Right ventricle myocardium superior (tissue), 1 donor: ENCODE measurements at regions not wholly inside any gene's neighbourhood (a gene's known extent, or its start where the extent isn't known, plus 50 kb on each side); places are given as distances from the start of the nearest gene placed in this dataset.

ENCODE experiments used
- ATAC-seq: fragments of 200-7000 bp; cut with Tn5 transposase; one replicate; pipeline ENCODE4 v1.9.1; 2020; ENCODE audit warnings: mild to moderate bottlenecking; ENCODE audit not compliant: poor library complexity
- DNase-seq: peaks from one replicate; pipeline ENCODE4 v3.0.0-alpha.2; 2020
- intact Hi-C: fragments of 100-400 bp; cut with DNase I; formaldehyde crosslinking; loops from one replicate; pipeline ENCODE4 v1.11.2; 2022
- donor health status: DM: no; HTN: yes; CAD: no; lungs with severe emphysema.

DNA sequence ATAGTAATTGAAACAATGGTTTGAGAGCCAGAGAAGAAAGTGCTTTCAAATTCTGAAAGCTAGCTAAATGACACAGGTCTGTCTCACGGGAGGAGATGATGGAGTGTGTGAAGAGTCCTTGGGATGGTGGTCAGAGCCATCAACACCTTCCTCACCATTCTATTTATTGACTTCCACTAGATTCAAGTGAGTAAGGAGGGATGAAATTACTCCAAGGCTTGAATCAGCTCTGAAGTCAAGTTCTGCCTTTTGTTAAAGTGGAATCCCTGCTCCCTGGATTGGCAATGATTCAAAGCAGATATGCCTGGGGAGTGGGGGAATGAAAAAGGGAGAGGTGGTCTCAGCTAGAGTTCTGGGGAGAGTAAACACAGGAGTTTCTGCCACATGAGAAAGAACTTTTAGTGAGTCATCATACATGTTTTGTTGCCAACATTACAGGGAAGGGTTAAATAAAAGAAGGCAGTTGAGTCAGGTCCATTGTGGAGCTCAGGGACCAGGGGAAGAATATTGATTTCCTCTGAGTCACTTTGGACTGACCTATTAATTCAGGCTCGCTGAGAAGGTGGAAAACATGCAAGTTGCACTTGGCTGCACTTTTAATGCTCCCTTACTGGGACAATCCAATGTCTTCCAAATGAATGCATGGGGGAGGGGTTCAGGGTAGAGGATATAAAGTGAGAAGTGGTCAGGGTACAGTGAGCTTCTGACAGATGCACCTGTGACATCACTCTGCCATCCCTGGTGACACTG is 142.7 kb downstream of the TBX5 start:
- no peak for ATAC-seq
- intact Hi-C loops: no loop called here
- no peak for DNase-seq

DNA sequence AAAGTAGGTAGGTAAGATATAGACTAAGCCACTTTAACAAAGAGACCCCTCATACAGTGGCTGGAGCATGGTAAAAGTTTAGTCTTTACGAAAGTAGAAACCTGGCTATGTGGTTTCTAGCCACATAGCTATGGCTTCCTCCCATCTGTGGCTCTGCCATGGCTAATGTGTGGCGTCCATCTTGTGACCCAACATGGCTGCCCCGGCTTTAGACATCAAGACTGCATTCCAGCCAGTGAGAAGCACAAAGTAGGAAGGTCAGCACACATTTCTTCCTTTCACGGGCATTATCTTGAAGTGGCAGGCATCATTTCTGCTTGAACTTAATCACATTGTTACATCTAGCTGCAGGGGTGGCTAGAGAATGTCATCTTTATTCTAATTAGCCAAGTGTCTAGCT is 148.3 kb downstream of the TBX5 start:
- no peak for ATAC-seq
- no peak for DNase-seq
- intact Hi-C loops: no loop called here

DNA sequence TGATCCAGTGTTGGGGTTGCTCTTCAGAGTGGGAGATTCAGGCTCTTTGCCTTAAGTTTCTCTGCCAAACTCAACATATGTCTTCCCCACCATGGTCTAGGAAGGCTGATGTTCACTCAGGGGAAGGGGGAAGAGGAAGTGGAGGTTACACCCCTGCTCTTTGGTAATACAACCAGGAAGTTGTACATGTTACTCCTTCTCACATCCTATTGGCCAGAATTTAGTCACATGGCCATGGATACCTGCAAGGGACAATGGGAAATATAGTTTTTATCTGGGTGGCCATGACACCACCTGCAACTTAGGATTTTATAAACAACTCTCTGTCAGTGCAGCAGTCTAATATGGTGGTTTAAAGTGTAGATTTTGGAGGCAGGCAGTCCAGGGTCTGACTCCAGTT is 150.9 kb downstream of the TBX5 start:
- no peak for DNase-seq
- ATAC-seq: no peak
- intact Hi-C loops: no loop called here

DNA sequence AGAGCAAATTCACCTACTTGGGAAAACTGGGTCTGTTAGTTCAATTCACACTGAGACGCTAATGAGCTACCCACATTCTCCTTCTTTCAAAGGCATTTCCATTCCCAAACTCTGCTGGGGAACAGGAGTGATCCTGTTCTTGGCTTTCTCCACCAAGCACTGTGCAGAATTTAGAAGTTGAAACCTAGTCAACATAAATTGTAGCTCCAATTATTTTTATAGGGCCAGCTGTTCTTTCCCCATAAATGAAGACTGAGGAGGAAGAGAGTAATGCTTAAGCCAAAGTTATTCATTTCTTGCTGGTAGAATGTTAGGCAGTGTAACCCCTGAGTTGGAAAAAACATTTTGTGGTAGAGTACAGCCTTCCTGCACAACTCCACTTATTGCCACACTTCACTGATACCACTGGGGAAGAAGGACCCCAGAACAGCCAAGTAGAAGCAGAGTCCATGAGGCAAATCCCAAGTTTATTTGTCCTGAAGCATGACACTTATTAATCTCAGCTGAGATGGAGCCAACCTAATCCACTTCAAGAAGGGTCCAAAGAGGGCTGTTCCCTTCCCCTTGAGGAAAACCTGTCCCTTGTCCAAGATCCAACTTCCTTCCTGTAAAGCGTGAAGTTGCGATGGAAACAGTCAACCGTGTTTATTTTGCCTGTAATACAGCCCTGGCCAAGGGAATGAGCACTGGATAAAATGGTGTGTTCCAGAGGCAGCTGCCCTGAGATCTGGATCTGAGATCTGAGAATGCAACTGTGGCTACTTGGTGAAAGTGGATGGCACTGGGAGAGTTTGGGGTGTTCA is 151.8 kb downstream of the TBX5 start:
- intact Hi-C loops: no loop called here
- no peak for DNase-seq
- no peak for ATAC-seq

DNA sequence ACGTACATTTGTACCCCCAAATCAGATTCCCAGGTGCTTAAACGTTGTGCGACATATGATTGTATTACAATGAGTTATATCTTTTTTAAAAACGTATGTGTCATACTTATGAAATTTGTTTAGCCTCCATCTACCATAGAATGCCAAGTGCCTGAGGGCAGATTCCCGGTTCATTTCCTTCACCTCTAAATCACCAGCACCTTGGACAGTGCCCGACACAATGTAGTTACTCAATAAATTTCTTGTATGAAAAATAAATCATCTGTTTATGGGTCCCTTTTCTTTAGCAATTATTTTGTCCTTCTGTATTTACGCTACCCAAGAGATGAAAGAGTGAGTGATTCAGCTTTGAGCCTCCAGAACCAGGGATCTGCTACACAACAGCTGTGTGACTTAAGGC is 157.4 kb downstream of the TBX5 start:
- intact Hi-C loops: loop anchor here (10.0 kb wide), 1 partner anchor 256 kb away; no protein-coding TSS in a partner anchor
- DNase-seq (no peak), ATAC-seq (no peak)

DNA sequence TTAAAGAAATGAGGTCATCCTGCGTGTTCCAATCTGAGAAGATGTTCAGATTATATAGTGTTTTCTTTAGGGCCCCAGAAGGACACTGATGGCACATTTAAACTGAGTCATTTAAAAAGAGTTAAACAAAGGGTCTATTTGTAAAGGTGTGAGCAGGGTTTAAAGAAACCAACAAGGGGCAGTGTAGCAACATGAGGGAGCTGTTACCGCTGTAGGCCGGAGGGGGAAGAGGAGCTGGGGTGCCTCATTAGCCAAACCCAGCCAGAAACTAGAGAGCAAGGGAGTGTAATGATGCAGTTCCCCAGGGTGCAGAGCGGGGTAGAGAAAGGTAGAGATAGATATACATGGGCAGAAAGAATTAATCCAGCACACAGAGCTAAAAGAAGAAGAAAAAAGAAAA is 160.4 kb downstream of the TBX5 start:
- peak; percentile 77 for ATAC-seq
- no peak for DNase-seq
- intact Hi-C loops: loop anchor here (10.0 kb wide), 1 partner anchor 259 kb away; no protein-coding TSS in a partner anchor

DNA sequence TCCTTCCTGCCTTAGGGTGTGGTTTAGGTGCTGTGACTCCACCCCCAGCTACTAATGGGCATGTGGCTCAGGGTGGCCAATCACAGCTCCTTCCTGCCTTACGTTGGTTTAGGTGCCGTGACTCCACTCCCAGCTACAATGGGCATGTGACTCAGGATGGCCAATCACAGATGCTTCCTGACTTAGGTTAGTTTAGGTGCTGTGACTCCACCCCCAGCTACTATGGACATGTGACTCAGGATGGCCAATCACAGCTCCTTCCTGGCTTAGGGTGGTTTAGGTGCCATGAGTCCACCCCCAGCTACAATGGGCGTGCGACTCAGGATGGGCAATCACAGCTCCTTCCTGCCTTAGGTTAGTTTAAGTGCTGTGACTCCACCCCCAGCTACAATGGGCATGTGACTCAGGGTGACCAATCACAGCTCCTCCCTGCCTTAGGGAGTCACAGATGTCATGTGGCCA is 163.9 kb downstream of the TBX5 start:
- intact Hi-C loops: loop anchor here (10.0 kb wide), 1 partner anchor 263 kb away; no protein-coding TSS in a partner anchor
- ATAC-seq: no peak
- no peak for DNase-seq

DNA sequence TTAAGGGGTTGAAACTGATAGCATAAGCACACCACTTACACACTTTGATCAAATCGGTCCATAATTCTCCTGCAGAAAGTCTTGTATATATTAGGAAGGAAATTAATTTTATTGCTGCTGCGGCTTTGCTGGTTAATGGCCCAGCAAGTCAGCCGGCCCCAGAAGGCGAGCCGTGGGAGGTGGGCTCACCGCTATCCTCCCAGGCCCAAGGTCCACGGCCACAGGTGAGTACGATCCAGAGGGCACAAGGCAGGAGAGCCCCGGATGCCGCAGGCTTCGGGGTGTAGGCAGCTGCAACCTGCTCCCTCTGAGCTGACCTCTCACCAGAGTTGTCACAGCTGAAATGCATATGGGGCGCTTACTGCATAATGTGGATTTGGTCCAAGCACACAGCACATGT is 165.7 kb downstream of the TBX5 start:
- intact Hi-C loops: loop anchor here (10.0 kb wide), 1 partner anchor 265 kb away; no protein-coding TSS in a partner anchor

DNA sequence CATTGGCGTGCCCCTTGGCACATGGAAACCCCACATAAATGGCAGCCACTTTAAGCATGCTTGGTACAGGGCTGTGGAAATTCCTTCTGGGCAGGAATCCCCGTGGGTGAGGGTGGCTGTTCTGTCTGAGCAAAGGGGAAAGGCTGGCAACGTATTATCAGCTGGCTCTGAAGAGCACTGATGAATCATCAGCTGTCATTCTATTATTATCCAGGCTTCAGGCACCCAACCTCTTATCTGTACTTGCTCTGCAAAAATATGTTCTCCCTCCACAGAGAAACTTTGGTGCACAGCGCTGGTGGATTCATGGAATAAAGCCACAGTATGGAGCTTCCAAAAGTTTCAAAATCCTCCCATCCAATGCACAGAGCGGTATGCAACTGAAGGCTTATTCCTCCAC is 167.1 kb downstream of the TBX5 start:
- intact Hi-C loops: no loop called here
- DNase-seq: peak; percentile 60

More for the DNA sequence above, 165.7 kb downstream of the TBX5 start:
- no peak for DNase-seq
- ATAC-seq: no peak

DNA sequence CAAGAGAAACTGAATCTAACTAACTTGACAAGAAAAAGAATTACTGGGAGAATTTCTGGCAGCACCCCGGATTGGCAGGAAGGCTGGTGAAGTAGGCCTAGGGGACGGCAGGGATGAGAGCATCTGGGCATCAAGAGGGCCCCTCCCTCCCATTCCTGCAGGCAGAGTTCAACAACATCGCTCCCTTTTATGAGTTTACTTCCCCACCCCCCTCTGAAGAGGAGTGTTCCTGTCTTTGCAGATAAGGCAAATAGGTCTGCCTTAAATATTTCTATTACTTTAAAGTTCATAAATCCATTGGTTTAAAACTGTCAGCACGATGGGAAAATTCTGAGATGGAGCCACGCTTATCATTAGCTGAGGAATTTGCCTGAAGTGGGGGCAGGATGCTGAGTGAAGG is 168.7 kb downstream of the TBX5 start:
- no peak for ATAC-seq

More for the DNA sequence above, 167.1 kb downstream of the TBX5 start:
- peak; percentile 95 for ATAC-seq

DNA sequence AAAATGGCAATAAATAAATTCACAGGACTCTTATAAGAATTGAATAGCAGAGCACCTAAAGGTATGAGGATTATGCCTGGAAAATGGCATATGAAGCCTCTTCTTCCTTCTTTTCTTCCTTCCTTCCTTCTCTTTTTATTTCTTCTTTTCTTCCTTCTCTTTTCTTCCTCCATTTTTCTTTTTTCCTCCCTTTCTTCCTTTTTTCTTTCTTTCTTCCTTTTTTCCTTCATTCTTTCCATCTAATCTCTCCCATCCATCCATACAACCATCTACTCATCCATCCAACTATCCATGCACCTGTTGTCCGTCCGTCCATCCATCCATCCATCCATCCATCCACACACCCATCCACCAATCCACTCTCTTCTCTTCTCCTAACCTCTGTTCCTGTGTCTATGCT is 173.8 kb downstream of the TBX5 start:
- intact Hi-C loops: no loop called here
- DNase-seq (no peak), ATAC-seq (no peak)

More for the DNA sequence above, 168.7 kb downstream of the TBX5 start:
- intact Hi-C loops: no loop called here
- no peak for DNase-seq

DNA sequence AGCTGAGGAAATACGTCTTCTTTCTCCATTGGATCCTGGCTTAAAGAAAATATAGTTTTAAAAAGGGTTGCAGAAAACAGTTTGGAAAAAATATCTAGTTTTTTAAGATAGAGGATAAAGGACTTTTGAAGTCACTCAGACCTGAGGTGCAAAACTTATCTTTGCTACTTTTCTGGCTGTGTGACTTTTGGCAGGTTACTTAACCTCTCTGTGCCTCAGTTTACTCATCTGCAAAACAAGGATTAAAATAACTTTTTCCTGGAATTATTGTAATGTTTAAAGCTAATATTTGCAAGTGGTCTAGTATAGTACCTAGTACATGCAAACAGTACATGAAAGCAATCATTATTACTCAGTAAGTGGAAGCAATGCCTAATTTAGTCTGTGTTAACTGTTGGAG is 176.8 kb downstream of the TBX5 start:
- no peak for ATAC-seq
- intact Hi-C loops: no loop called here
- DNase-seq: no peak

DNA sequence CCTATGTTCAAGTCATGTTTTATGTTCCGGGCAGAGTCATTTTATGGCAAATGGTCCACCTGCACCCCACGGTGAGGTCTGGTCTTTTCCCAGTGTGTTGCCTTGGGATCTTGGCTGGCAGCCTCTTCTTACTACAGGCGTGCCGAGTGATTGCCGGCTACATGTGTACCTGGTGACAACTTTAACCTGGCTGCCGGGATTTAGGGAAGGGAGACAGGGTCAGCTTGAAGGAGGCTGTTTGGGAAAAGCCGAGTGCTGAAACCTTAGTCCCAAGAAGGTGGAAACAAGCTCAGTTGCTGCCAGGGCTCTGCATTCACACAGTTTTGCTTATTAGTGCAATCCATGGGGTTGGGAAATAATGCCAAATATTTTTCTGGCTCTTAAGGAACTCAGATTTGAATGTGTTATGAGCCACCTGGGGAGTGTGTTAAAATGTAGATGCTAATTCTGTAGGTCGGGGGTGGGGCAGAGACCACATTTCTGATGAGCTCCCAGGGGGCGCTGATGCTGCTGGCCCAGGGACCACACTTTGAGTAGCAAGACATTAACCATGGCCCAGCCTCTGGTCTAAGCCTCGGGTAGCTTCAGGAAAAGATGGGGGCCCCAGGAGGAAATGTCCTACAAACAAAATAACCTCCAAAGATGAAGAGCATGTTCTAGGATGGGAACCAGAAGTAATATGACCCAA is 179.6 kb downstream of the TBX5 start:
- DNase-seq: no peak
- ATAC-seq: peak; percentile 36
- intact Hi-C loops: no loop called here

DNA sequence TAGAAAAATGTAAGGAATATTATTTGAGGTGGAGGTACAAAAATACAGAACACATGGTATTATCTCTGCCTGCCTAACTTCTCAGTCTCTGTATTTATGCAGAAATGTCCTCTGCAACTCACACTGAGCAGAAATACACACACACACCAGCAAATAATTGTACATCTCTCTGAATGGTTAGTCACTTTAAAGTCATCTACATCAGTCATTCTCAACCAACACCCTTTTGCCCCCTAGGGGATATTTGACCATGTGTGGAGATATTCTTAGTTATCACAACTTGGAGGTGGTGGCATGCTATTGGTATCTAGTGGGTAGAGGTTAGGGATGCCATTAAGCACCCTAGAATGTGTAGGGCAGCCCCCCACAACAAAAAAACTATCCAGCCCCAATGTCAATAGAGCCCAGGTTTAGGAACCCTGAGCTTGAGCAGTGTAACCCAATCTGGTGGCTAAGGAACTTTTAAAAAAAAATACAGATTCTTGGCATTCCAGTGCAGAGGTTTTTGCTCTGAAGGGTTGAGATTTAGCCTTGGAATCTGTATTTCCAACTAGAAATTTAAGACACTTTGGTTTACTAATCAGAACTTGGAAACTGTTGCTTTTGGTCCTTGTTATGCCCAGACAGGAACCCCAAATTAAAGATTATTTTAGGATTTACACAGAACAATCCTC is 183.8 kb downstream of the TBX5 start:
- intact Hi-C loops: no loop called here
- DNase-seq (no peak), ATAC-seq (no peak)

DNA sequence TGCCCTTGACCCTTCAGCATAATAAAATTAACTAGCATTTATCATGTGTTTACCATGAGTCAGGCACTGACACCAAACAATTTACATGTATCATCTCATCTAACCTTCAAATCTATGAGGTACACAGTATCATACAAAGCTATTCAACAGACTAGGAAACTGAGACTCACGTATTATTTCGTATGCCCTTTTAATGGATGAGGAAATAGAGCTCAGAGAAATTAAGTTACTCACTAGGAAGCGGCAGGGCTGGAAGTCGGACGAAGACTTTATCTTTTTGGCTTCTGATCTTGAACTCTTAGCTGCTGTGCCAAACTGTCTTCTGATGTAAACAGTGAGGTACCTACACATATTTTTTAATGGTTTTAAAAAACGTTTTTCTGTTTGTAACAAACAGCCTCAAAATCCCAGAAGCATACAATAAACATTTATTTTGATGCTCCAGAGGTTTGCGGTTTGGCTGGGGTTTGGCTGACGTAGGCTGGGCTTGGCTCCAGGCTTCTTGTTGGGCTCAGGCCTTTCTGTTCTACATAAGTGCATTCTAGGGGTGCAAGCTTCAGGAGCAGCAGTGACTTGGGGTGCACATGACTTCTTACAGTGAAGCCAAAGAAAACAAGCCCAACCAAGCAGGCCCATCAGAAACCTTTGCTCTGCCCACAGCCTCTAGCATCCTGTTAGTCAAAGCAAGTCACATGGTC is 184.7 kb downstream of the TBX5 start:
- intact Hi-C loops: no loop called here
- ATAC-seq (peak; percentile 65), DNase-seq (peak; percentile 79)

DNA sequence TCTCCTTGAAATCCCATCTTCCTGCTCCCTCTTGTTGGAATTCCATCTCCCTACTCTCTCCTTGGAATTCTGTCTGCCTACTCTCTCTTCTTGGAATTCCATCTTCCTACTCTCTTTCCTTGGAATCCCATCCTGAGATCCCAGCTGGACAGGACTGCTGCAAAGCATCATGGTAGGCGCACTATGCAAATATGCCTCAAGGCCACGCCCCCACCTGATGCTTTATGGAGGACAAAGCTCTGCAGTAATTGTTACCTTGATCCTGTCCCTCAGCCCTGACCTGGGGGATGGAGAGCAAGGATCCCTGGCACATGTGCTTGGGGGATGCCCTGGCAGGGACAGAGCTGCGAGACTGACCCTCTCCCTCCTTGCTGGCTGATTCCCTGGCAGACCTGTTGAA is 185.6 kb downstream of the TBX5 start:
- DNase-seq (no peak), ATAC-seq (no peak)
- intact Hi-C loops: no loop called here

DNA sequence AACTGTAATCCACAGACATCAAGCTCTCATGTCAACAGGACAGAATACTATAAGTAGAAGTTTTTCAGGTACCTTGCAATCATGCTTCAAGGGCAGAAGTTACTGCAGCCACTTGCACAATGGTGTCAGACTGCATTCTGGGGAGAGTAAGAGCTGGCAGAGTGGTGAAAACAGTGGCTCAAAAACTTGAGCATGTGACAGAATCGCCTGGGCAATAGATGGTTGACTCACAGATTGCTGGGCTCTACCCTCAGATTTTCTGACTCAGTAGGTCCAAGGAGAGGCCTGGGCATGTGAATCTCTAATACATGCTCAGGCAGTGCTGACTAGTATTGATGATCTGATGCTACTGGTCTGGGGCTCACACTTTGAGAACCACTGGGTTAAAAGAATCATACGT is 187.8 kb downstream of the TBX5 start:
- DNase-seq: no peak
- intact Hi-C loops: no loop called here
- no peak for ATAC-seq

DNA sequence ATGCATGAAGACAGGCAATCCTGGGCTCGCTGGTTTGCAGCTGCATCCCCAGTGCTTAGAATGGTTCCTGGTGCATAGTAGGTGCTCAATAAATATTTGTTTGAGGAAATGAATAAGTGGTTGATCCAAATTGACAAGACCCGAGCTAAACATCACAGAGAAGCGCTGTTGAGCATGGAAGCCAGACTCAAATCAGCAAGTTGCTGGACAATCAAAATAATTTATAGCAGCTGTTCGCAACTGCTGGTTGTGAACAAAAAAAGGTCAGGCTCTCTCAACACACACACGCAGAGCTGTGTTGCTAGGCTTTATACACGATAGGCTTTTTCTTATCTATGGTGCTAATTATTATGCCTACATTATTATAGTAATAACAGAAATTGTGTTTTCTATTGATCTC is 190.2 kb downstream of the TBX5 start:
- intact Hi-C loops: no loop called here
- DNase-seq: no peak
- ATAC-seq: no peak
